ENCODE measurements at regions not wholly inside any gene's neighbourhood (a gene's known extent, or its start where the extent isn't known, plus 50 kb on each side); places are given as distances from the start of the nearest gene placed in this dataset.
A peak's percentile ranks its signal among the peaks of the same experiment; 100 is the strongest.
"Not testable (repeated sequence)": the region's sequence is repeated elsewhere in the genome, so short reads cannot be mapped to it uniquely, and the experiment has no call there.

DNA sequence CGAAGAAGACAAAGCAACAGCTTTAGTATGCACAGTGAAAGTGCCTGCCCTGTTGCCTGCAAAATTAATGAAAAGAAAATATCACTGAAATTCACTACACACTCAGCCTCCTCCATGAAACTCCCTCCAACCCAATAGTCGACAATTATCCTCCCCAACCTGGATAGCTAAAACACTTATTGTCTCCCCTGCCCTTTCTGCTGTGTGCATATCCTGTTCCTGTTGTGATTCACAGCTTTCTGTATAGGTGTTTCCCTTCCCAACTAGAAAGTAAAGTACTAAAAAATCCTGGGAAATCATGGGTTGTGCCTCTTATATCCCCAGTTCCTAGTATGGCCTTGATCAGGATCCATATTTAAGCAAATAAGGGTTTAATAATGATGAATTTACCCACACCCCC is 412.1 kb downstream of the LTN1 start:
- no peak for DNase-seq

DNA sequence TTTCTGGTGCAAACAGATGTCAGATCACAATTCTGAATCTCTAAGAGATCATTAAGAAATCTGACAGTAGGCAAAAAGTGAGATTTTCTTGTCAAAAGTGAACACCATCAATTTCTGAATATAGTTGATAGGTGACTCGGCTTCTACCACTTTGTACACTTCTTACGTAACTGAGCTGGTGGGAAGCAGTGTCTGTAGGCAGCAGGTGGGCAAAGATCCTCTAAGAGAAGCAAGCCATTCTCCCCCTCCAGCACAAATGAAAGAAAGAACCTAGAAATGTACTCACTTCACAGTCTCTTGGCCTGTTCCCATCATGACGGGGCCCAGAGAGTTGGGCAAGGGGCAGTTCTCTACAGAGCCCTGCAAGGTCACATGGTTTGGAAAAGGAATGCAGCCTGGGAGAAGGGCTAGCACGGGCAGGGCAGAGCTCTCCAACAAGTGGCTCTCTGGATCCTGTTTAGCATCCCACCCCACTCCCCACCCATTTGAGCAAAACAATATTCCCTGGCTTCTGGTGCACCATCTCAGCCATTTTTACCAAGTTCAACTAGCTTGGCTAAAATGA is 412.6 kb downstream of the LTN1 start:
- DNase-seq: no peak

DNA sequence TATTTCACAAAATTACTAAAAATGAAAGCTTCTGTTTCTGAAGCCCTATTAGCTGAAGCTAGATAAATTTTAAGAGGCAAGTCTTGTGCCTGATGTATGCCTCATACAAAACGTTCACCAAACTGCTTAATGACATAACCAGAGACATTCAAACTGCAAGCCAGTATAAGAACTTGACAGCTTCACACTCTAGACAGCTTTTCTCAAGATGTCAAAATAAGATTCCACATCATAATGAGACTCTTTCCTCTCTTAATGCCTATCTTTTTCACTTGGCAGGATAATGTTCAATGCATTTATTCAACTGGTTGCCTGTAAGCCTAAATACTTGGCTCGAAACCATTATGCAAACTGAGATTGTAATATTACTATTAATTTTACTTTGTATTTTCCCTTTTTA is 424.0 kb downstream of the LTN1 start:
- DNase-seq: no peak

DNA sequence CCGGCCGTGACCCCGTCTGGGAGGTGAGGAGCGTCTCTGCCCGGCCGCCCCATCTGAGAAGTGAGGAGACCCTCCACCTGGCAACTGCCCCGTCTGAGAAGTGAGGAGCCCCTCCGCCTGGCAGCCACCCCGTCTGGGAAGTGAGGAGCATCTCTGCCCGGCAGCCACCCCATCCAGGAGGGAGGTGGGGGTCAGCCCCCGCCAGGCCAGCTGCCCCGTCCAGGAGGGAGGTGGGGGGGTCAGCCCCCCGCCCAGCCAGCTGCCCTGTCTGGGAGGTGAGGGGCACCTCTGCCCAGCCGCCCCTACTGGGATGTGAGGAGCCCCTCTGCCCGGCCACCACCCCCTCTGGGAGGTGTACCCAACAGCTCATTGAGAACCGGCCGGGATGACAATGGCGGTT is 428.7 kb downstream of the LTN1 start:
- not testable (repeated sequence) for DNase-seq

DNA sequence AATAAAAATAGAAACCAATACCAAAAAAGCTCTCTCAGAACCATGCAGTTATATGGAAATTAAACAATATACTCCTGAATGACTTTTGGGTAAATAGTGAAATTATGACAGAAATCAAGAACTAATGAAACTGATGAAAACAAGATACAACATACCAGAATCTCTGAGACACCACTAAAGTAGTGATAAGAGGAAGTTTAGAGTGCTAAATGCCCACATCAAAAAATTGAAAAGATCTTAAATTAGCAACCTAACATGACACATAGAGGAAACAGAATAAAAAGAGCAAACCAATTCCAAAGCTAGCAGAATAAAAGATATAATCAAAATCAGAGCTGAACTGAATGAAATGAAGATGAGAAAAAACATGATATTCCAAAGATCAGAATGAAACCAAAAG is 430.9 kb downstream of the LTN1 start:
- no peak for DNase-seq

DNA sequence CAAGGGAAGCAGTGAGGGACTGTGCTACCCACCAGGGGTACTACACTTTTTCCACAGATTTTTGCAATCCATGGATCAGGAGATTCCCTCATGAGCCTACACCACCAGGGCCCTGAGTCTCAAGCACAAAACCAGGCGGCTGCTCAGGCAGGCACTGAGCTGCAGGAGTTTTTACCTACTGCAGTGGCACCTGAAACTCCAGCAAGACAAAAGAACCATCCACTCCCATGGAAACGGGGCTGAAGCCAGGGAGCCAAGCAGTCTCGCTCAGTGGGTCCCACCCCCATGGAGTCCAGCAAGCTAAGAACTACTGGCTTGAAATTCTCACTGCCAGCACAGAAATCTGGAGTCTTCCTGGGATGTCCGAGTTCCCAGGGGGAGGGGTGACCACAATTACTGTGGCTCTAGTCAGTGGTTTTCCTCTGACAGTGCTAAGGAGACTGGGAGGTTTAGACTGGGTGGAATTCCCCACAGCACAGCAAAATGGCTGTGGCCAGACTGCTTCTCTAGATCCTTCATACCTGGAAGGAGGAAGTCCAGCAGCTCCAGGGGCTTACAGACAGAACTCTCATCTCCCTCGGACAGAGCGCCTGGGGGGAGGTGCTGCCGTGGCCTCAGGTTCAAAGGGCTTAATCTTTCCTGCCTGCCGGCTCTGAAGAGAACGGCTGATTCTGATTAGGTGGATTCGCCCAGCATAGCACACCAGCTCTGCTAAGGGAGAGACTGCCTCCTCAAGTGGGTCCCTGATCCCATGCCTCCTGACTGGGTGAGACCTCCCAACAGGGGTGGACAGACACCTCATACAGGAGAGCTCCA is 437.8 kb downstream of the LTN1 start:
- no peak for DNase-seq

DNA sequence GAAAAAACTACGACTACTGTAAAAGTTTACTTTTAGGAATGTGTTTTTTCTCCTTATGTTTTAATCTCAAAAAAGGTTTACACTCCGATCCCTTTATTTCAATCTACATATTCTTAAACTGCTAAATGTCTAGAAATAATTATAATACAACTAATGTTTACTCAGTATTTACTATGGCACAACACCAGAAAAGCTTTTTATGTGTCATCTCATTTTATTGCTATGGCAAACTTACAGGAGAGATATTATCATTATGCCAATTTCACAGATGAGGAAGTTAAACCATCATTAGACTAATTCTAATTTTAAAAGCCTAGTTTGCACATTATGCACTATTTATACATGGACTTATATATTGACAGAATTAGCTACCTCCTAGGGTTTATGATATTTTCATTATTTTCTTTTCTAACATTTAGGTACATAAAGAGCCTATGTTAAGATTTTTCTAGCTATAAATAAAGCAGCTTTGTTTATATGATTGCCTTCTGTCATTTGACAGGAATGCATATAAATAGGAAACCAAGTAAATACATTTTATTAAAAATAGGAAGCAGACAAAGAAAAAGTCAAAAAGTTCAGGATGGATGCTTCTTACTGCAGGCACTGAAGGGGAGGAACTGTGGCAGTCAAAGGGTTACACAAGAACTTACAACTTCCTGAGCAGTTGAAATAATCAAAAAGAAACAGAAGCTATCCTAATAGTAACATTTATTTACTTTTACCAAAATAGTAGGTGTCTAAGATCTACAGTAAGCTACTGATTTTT is 442.4 kb downstream of the LTN1 start:
- no peak for DNase-seq

DNA sequence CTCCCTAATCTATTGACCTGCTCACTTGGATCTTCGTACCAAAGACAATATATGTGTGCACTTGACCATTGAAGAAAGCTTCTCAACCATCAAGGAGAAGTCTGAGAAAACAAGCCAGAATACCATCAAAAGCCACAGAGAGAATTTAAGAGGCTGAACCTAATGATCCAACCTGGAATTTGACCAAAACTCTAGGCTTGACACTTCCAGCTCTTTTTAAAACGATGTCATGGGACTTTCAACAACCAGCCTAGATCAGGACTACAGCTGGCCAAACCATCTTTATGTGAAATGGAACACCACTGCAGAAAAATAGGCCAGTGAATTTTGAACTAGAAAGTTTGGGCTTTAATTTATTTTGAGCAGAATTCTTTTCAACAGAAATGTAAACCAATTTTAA is 444.4 kb downstream of the LTN1 start:
- DNase-seq: no peak

DNA sequence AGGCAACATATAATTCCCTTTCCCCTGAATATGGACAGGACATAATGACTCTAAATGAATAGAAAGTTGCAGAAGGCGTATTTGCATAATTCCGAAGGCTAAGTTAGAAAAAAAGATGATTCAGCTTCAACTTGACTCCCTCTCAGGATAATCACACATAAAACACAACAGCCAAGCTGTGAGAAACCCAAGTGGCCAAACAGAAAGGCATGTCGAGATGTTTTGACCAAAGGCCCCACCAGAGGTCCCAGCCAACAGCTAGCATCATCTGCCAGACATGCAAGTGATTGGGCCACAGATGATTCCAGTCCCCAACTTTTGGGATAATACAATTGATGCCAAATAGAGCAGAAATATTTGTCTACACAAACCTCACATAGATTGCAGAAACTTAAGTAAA is 444.9 kb downstream of the LTN1 start:
- no peak for DNase-seq

DNA sequence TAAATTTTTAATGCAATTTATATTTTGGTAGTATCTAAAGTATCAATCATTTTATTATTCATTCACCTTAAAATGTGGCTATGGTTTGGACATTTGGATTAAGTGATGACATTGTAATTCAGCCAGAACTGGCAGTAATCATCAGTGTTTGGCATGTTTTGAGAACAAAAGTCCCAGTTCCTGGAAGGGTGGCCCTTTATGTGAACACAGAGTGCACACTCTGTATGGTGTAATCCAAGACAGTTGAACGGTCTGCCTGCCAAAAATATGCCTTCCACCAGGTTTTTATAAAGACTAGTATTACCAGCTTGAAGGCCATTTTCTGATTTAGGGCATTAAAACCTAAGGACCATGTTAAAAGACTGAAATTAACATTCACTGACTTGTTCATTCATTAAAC is 448.7 kb downstream of the LTN1 start:
- DNase-seq: no peak

DNA sequence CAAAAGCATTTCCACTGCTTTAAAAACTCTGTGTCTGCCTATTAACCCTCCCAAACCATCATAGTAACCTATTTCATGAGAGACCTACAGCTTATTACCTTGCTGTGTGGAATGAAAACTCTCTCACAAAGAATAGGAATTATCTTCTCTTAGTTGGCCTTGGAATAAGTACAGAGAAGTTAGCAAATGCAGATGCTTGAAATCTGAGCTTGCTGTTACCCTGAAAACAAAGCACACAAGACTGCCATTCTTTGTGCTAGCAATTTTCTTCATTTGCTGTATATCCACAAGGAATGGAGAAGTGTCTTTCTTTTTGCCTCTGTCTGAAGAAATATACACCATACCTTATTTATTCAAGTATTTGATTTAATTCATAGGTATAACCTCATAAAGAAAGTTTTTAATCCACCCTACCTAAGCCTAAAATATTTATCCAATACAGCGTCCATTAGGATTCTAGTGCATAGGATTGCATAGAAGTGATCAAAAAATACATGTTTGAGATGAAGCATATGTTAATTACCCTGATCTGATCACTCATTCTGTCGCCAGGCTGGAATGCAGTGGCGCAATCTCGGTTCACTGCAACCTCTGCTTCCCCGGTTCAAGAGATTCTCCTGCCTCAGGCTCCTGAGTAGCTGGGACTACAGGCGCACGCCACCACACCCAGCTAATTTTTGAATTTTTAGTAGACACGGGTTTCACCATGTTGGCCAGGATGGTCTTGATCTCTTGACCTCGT is 451.1 kb downstream of the LTN1 start:
- no peak for DNase-seq

DNA sequence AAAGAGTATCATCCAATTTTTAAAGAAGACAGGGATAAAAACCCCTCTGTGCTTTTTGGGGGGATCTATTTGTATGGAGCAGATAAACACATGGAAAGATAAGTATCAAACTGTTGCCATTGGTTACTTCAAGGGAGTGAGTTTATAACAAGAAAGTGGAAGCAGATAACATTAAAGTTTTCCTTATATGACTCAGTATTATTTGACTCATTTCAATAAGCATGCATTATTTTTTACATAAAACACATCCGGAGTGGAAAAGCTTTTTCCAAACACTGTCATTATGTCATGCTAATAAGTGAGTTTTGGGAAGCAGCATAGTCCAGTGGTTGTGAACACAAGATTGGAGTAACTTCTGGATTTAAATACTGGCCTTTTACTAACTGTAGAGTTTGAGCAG is 452.2 kb downstream of the LTN1 start:
- DNase-seq: no peak

DNA sequence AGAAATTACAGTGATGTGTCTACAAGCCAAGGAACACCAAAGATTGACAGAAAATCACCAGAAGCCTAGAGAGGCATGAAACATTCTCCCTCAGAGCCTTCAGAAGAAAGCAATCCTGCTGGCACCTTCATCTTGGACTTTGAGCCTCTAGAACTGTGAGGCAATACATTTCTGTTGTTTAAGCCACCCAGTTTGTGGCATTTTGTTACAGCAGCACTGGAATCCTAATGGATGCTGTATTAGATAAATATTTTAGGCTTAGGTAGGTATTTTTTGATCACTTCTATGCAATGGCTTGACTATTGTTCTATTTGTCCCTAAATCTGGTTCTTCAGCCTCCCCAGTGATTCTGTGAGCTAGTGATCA is 453.1 kb downstream of the LTN1 start:
- no peak for DNase-seq

DNA sequence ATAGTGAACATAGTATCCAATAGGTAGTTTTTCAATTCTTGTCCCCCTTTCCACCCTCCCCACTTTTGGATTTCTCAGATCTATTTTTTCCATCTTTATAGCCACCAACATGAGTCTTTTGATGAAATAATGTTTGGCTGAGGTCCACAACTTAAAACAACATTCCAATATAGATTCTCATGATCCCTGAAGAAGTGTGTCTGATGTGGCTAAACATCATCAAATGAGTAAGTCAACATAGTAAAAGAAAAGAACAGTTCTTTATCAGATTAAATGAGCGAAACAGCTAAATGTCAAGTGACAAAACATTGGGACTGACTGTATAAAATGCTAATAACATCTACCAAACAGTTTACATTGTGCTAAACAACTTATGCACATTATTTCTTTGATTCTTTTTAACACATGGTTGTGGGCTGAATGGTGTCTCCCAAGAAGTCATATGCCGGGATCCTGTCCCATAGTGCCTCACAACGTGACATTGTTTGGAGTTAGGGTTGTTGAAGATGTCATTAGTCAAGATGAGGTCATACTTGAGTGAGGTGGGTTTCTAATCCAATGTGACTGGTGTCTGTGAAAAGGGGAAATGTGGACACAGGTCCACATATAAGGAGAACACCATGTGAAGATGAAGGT is 453.6 kb downstream of the LTN1 start:
- DNase-seq: no peak

DNA sequence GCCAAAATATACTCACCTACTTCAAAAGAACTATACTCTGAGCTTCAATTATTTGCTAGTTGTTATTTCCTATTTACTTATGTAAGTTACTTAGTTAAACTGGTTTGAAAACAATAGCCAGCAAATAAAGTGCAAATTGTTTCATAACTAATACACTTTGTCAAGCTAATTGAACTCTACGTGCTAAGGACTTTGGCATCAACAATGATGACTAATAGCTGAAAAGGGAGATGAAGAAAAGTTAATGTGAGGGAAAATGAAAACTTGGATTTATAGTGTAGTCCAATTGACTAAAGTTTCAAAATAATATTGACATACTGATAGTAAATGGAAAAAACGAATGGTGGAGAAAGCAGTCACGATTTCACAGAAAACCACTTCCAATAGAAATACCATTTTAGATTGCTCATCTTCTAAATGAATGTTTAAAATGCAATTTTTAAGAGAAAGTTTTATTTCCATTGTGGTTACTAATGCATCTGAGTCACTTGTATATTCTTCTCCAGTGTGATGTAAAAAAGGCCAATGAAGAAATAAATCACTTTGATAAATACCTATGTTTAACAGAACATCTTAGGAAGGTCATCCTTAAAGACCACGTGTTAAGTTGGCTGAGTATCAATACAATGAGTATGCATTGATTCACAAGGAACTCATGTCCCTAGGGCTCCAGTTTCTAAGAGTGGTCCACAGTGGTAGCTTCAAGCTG is 455.2 kb downstream of the LTN1 start:
- DNase-seq: no peak

DNA sequence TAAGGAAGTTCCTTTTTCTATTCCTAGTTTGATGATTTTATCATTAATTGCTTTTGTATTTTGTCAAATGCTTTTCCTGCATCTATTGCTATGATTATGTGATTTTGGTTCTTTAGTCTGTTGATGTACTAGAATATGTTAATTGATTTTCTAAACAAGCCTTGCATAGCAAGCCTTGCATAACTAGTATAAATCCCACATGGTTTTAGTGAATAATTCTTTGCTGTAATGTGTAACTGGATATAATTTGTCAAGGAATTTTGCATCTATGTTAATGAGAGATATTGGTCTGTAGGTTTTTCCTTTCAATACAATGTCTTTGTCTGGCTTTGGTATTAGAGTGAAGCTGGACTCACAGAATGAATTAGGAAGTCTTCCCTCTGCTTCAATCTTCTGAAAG is 460.2 kb downstream of the LTN1 start:
- DNase-seq: no peak

DNA sequence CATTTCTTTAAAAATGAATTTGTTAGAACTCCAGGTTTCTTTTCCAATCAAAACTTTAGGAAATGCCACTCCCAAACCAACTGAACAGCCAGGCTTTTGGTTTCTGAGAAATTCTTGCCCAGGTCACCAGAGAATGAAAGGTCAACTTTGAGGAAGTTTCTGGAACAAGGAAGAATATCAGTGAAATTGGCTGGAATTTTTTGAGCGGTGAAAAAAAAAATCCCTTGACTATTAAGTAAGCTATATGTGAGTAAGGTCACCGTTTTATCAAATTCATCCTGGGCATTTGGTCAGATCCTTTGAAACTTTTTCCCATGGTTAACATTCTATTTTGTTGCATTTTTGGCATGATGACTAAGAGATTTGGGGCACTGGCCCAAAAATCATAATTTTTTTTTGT is 469.3 kb downstream of the LTN1 start:
- DNase-seq: no peak

DNA sequence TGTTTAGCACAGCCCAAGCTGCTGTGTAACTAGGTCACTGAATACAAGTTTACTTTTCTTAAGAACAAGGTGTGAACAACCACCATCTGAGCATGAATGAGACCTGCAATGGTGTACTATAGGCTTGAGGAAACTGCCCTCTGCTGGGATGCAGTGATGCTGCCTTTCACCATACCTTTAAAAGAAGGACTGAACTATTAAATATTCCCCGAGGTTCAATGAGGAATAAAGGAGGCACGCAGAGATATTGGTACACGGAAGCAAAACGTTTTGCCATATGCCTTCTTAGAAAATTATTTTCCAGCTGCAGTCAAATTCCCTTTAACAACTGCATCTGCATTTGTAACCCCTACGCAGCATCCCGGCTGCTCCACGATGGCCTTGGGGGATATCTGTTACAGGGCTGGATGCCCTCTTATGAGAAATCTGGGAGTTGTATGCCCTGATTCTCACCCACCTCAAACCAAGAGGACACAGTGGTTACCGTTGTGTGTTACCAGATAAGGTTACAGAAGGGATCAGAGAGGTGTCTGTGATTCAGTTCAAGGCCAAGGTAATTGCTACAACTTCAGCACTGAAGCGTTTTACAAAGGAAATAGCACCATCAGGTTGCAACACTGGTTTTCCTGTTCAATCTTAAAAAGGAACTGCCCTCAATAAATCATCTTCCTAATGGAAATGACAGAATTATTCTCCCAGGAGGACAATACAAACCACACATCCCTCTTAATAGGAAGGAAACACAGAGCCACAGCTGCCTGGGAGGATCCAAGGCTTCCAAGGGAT is 470.5 kb downstream of the LTN1 start:
- DNase-seq: no peak

DNA sequence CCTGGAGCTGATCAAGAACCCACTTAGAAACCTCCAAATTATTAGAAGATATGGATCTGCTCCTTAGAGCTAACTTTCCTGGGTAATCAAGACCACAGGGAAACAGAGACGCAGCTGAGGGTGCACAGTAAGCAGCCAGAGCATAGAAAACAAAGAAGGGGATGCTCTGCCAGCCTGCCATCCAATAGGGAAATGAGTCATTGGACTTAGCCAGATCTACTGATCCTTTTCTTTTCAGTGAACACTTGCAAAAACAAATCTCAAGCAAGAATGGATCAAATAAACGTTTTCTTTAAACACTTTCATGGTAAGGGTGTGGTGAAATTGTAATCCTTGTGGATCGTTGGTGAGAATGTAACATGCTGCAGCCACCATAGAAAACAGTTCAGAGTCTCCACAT is 474.0 kb downstream of the LTN1 start:
- no peak for DNase-seq

DNA sequence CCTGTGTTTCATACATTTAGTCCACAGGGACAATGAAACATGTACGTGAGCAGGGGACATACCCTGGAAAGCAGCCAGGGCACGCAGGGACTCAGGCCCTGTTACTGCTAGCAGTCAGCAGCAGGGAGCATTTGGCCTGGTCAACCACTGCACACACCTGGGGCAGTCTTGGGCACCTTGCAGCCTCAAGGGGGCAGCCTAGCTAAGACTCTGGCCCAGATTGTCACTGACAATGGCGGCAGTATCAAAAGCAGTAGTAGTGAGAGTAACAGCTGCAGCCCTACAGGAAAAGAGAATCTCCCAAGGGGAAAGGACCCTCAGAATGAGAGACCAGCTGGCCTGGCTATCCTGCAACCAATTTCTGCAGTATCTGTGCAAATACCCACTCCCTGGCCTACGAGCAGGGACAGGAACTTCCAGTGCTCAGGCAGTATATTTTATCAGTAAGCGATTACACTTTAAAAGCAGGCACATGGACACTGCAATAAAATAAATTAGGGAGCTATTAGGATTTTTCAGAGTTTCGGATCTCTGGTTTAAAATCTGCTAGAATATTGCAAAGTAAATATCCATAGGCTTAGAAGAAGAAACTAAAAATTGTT is 475.6 kb downstream of the LTN1 start:
- DNase-seq: peak; percentile 44

DNA sequence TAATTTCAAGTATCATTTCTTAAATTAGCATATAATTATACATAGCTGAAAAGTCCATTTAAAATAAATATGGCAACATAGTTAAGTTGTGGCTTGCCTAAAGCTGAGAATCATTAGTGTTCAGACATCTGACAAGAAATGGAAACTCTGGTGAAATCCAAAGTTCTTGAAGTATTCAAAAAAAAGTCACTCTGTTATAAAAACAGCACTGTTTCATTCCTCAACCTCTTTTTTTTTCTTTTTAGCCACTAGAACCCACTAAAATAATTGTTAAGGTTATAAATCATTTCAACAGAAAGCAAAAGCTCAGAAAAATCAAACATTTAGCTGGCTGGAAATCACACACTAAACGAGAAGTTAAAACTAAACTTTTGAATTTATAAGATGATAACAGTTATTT is 476.7 kb downstream of the LTN1 start:
- no peak for DNase-seq
